ENCODE measurements at regions not wholly inside any gene's neighbourhood (a gene's known extent, or its start where the extent isn't known, plus 50 kb on each side); places are given as distances from the start of the nearest gene placed in this dataset.

DNA sequence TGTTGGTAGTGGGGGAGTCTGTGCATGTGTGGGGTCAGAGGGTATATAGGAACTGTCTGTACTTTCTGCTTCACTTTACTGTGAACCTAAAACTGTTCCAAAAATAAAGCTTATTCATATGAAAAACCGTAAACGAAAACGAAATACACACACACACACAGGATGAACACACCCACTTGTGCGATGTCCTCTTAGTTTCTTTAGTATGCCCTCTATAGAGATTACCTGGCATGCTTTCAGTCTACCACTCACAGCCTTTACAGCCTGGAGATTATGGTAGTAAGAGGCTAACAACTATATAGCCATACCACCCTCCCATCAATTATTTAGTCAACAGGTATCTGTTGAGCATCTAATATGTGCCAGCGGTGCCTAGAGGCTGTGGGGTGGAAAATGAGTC, 60.0 kb upstream of the UBE3A start:
- Mint-ChIP-seq H3K4me3 (no peak overlapping the region), H3K27ac (no peak overlapping the region), H3K9me3 (peaks cover 2% of the 10 kb centered on the region), H3K36me3 (no peaks in the 10 kb centered on the region), H3K4me1 (no peaks in the 10 kb centered on the region)
- no peak for ATAC-seq
- no peak for DNase-seq (ENCODE audit: low spot score in 2 of 2)

DNA sequence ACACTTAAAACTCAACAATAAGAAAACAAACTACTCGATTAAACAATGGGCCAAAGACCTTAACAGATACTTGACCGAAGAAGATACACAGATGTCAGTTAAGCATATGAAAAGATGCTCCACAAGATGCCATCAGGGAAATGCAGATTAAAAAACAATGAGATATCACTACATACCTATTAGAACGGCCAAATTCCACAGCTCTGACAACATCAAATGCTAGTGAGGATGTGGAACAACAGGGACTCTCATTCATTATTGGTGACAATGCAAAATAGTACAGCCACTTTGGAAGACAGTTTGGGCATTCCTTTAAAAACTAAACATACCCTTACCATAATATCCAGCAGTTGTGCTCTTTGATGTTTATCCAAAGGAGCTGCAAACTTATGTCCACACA, 59.1 kb upstream of the UBE3A start:
- Mint-ChIP-seq H3K27ac (no peak overlapping the region), H3K4me1 (no peaks in the 10 kb centered on the region), H3K36me3 (no peaks in the 10 kb centered on the region), H3K4me3 (no peak overlapping the region), H3K9me3 (peaks cover 2% of the 10 kb centered on the region)
- DNase-seq (ENCODE audit: low spot score in 2 of 2) = no peak
- no peak for ATAC-seq

DNA sequence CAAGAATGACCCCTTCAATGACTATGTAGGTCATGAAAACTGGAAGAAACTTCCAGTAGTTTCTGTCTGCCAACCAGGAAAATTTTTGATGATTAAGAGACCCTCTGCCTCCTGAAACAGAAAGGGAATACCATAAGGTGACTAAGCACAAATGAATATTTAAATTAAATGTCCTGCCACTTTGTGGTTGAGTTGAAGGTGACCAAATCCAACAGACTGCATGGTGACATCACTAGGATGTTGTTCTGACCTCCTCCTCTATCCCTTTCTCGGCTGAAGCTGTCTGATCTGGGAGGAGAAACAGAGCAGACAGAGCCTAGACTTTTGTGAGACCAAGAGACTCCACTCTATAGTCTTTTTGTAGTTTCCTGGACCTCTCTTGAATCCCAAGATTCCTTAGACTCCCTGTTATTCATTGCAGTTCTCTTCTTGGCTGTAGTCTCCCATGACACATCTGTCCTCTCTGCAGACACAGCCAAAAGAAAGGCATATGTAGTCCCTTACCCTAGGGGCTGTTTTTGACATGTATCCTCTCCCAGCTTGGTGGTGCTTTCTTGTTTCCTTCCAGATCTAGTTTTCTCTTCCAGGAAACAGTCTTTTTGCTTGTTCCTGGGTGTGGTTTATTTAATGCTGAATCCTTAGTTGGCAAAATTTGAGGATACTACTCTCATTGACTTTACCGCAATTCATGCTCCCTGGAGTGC, 55.2 kb upstream of the UBE3A start:
- Mint-ChIP-seq H3K36me3 (no peaks in the 10 kb centered on the region), H3K27ac (no peak overlapping the region)
- ATAC-seq = no peak

DNA sequence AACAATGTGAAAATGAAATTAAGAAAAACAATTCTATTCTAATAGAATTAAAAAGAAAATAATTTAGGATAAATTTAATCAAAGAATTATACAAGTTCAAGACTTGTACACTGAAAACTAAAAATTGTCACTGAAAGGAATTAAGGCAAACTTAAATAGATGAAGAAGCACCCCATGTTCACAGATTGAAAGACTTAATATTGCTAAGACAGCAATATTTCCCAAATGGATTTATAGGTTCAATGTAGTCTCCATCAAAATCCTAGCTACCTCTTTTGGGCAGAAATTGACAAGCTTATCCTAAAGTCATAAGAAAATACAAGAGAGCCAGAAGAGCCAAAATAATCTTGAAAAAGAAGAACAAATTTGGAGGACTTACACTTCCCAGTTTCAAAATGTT, 53.5 kb upstream of the UBE3A start:
- H3K27ac Mint-ChIP-seq = no peak overlapping the region
- peaks cover 5% of the 10 kb centered on the region for H3K9me3 Mint-ChIP-seq
- no peaks in the 10 kb centered on the region for H3K36me3 Mint-ChIP-seq
- ATAC-seq (no peak), DNase-seq (ENCODE audit: low spot score in 2 of 2) (no peak)
- no peaks in the 10 kb centered on the region for H3K4me1 Mint-ChIP-seq
- H3K4me3 Mint-ChIP-seq = no peak overlapping the region

More for the DNA sequence above, 55.2 kb upstream of the UBE3A start:
- Mint-ChIP-seq H3K4me3 (no peak overlapping the region), H3K9me3 (peaks cover 5% of the 10 kb centered on the region), H3K4me1 (no peaks in the 10 kb centered on the region)
- DNase-seq (ENCODE audit: low spot score in 2 of 2) = no peak

All from stimulated activated effector memory CD8-positive, alpha-beta T cell treated with anti-CD3 and anti-CD28 coated beads, Interleukin-12 subunit alpha, Interleukin-12 subunit beta, amount 100 ng/mL, for 72 hours (primary cell).